ENCODE measurements at regions not wholly inside any gene's neighbourhood (a gene's known extent, or its start where the extent isn't known, plus 50 kb on each side); places are given as distances from the start of the nearest gene placed in this dataset.

GRCh38 chr6:167662881-167663205 lies 163.9 kb upstream of the AFDN start (continued):
- TF ChIP-seq CTCF (conservative IDR thresholded peaks at IDR 0.05; ENCODE audit: low read depth in 2 of 2) (no peak), POLR2AphosphoS5 (IDR thresholded peaks at IDR 0.05; ENCODE audit: low read depth) (no peak)

- Histone ChIP-seq H3K79me2 (replicated peaks; ENCODE audit: insufficient read depth) (no peaks in the 10 kb centered on the region), H3K4me2 (no peak overlapping the region), H3K4me3 (no peak overlapping the region), H3K27ac (ENCODE audit: low read depth) (no peak overlapping the region), H3F3A (replicated peaks; ENCODE audit: low read depth) (no peaks in the 10 kb centered on the region; the same call in 1 of the 2 replicates), H2AFZ (no peak overlapping the region), H3K36me3 (ENCODE audit: insufficient read depth) (no peaks in the 10 kb centered on the region), H4K20me1 (replicated peaks; ENCODE audit: insufficient read depth) (no peaks in the 10 kb centered on the region), H3K4me1 (ENCODE audit: insufficient read depth) (no peaks in the 10 kb centered on the region), H3K9me2 (ENCODE audit: insufficient read depth) (no peaks in the 10 kb centered on the region), H3K27me3 (ENCODE audit: insufficient read depth) (no peaks in the 10 kb centered on the region)
- no peaks in the 10 kb centered on the region for H3K36me3 Mint-ChIP-seq (ENCODE audit: low read depth)
- peaks cover 10% of the 10 kb centered on the region for H3K4me1 Mint-ChIP-seq
- no peak overlapping the region for H3K4me3 Mint-ChIP-seq
- no peak overlapping the region for H3K27ac Mint-ChIP-seq
- ATAC-seq (no peak), DNase-seq (ENCODE audit: low spot score) (no peak)
- H3K27me3 Mint-ChIP-seq (ENCODE audit: insufficient read depth, low read depth, poor library complexity) = peaks cover 4% of the 10 kb centered on the region
- H3K9me3 Mint-ChIP-seq = no peaks in the 10 kb centered on the region
- no peak for TF ChIP-seq NANOG (IDR thresholded peaks at IDR 0.05; ENCODE audit: borderline replicate concordance)
- no peak for TF ChIP-seq POLR2AphosphoS5 (IDR thresholded peaks at IDR 0.05; ENCODE audit: low read depth)
- TF ChIP-seq EZH2 (IDR thresholded peaks at IDR 0.05; ENCODE audit: low read depth, unreplicated experiment) = no peak
- TF ChIP-seq ZNF114 (CRISPR knock-in tag; IDR thresholded peaks at IDR 0.05) = no peak
- TF ChIP-seq REST (IDR thresholded peaks at IDR 0.05; ENCODE audit: unreplicated experiment) = no peak
- no peak for TF ChIP-seq CTCF (conservative IDR thresholded peaks at IDR 0.05; ENCODE audit: low read depth in 2 of 2)
- TF ChIP-seq STAT1 (IDR thresholded peaks at IDR 0.05; ENCODE audit: unreplicated experiment) = no peak
- no peak for TF ChIP-seq ETS1 (IDR thresholded peaks at IDR 0.05)
- no peak for TF ChIP-seq ZNF331 (CRISPR knock-in tag; IDR thresholded peaks at IDR 0.05; ENCODE audit: low read depth)
- TF ChIP-seq CREB1 (CRISPR knock-in tag; IDR thresholded peaks at IDR 0.05; ENCODE audit: low read depth) = no peak
- TF ChIP-seq ZNF462 (CRISPR knock-in tag; IDR thresholded peaks at IDR 0.05) = no peak
Measured at GRCh38 chr6:167663316-167663715, 163.4 kb upstream of the AFDN start.
